Endothelial cell of umbilical vein (primary cell): ENCODE measurements at regions not wholly inside any gene's neighbourhood (a gene's known extent, or its start where the extent isn't known, plus 50 kb on each side); places are given as distances from the start of the nearest gene placed in this dataset.

Experiments used
- BruUV-seq: library from RNA; stranded (reverse); fragments of 400-500 nt; replicated peaks from 2 replicates; lab custom pipeline; 2021; lab: Mats Ljungman, UMichigan
- CTCF ChIA-PET: fragments of 300-600, 350-600 bp; sonication (Branson Sonifier 250); formaldehyde crosslinking; loops from one replicate; lab custom pipeline; 2021; ENCODE audit warnings: antibody characterized with exemption, inconsistent platforms; lab: Charles Lee
- POLR2A ChIA-PET: fragments of 300-600, 350-600 bp; sonication (Branson Sonifier 250); formaldehyde crosslinking; loops from one replicate; lab custom pipeline; 2021; ENCODE audit warnings: antibody characterized with exemption, inconsistent platforms; lab: Charles Lee
- DNase-seq: peaks from one replicate; pipeline ENCODE4 v3.0.0-alpha.2; 2011; ENCODE audit warnings: low read depth, low spot score
- FAIRE-seq: peaks from 2 replicates; lab custom pipeline; 2011; peaks lifted over from hg19 to GRCh38; lab: Jason Lieb, UNC
- H2AFZ ChIP-seq: 2 replicates; pipeline ENCODE4 v1.6.0; 2012; ENCODE audit warnings: low read depth, low read length, control low read depth, inconsistent platforms
- H3K27ac ChIP-seq: 2 replicates; pipeline ENCODE4 v1.5.1; 2011; ENCODE audit warnings: low read depth, mild to moderate bottlenecking, control low read depth, low read length, moderate library complexity; ENCODE audit not compliant: insufficient read depth
- H3K27me3 ChIP-seq, 2 experiments: 2 replicates each; pipeline versions ENCODE4 v1.6.0 to v1.6.1; 2011; ENCODE audit warnings: low read length in 2 of 2, mixed read lengths in 1 of 2; ENCODE audit not compliant: control insufficient read depth in 2 of 2, insufficient read depth in 2 of 2
- H3K36me3 ChIP-seq, 2 experiments: 2 replicates in 1 of 2; 3 replicates in 1 of 2; pipeline ENCODE4 v1.5.1; 2011; ENCODE audit warnings: low read length in 2 of 2, mild to moderate bottlenecking in 1 of 2, moderate library complexity in 1 of 2; ENCODE audit not compliant: control insufficient read depth in 2 of 2, insufficient read depth in 2 of 2; ENCODE audit errors: extremely low read depth in 1 of 2
- H3K4me1 ChIP-seq: 3 replicates; pipeline ENCODE4 v1.5.1; 2011; ENCODE audit warnings: mild to moderate bottlenecking, low read length; ENCODE audit not compliant: control insufficient read depth, insufficient read depth; ENCODE audit errors: extremely low read depth
- H3K4me2 ChIP-seq: 2 replicates; pipeline ENCODE4 v1.6.1; 2011; ENCODE audit warnings: low read length, control low read depth, mixed read lengths; ENCODE audit not compliant: insufficient read depth
- H3K4me3 ChIP-seq, 3 experiments: fragments of 200-600 bp in 1 of 3; sonication (generic), shearing (Covaris generic) in 1 of 3; replicated peaks in 1 of 3; 2 replicates each; pipeline ENCODE4 v1.5.1; 2011 to 2016; ENCODE audit warnings: control low read depth in 3 of 3, low read length in 3 of 3, mild to moderate bottlenecking in 2 of 3, inconsistent platforms in 1 of 3, low read depth in 1 of 3, moderate library complexity in 1 of 3; ENCODE audit not compliant: insufficient read depth in 1 of 3
- H3K79me2 ChIP-seq: 2 replicates; pipeline ENCODE4 v1.6.0; 2012; ENCODE audit warnings: low read length, inconsistent platforms; ENCODE audit not compliant: control insufficient read depth, insufficient read depth
- H3K9ac ChIP-seq: replicated peaks from 2 replicates; pipeline ENCODE3; 2011; ENCODE audit warnings: low read length, control low read depth; ENCODE audit not compliant: insufficient read depth; ENCODE audit errors: extremely low read depth
- H3K9me1 ChIP-seq: replicated peaks from 3 replicates; pipeline ENCODE4 v1.6.0; 2011; ENCODE audit warnings: mild to moderate bottlenecking, low read length; ENCODE audit not compliant: control insufficient read depth, insufficient read depth; ENCODE audit errors: extremely low read depth
- H3K9me3 ChIP-seq: replicated peaks from 2 replicates; pipeline ENCODE4 v1.5.1; 2012; ENCODE audit warnings: low read length, inconsistent platforms; ENCODE audit not compliant: control insufficient read depth, insufficient read depth
- H4K20me1 ChIP-seq: replicated peaks from 2 replicates; pipeline ENCODE3; 2011; ENCODE audit warnings: mild to moderate bottlenecking, low read length; ENCODE audit not compliant: control insufficient read depth, insufficient read depth; ENCODE audit errors: extremely low read depth
- EZH2 ChIP-seq: IDR thresholded peaks from 2 replicates; pipeline ENCODE4 v1.6.1; 2012; ENCODE audit warnings: borderline replicate concordance, low read depth, mild to moderate bottlenecking, moderate library complexity, low read length, inconsistent platforms; ENCODE audit not compliant: severe bottlenecking
- GATA2 ChIP-seq: IDR thresholded peaks from 2 replicates; pipeline ENCODE4 v1.7.0; 2011; ENCODE audit warnings: low read depth, mild to moderate bottlenecking, moderate library complexity, mixed read lengths, low read length; ENCODE audit not compliant: insufficient read length, insufficient read depth
- JUN ChIP-seq: IDR thresholded peaks from 2 replicates; pipeline ENCODE4 v1.6.1; 2011; ENCODE audit warnings: borderline replicate concordance, low read depth; ENCODE audit not compliant: insufficient read length, insufficient read depth
- MYC ChIP-seq: IDR thresholded peaks from one replicate; pipeline ENCODE4 v1.6.1; 2011; ENCODE audit warnings: mild to moderate bottlenecking, low read depth, low read length
- POLR2AphosphoS5 ChIP-seq: IDR thresholded peaks from 2 replicates; pipeline ENCODE4 v1.6.1; 2012; ENCODE audit warnings: low read depth, mild to moderate bottlenecking, control low read depth, low read length, moderate library complexity; ENCODE audit not compliant: insufficient read depth
- dilution Hi-C: fragments of 300-500 bp; cut with MboI; formaldehyde crosslinking; loops from one replicate; pipeline ENCODE4 v1.15.0; 2019; ENCODE audit warnings: low sequenced_read_pairs; ENCODE audit not compliant: extremely low pct_ligation_motif_present
- intact Hi-C: fragments of 100-400 bp; cut with micrococcal nuclease; formaldehyde crosslinking; loops from one replicate; pipeline ENCODE4 v1.10.0; 2022
- TF ChIP-seq, protein P1 (sequence below): IDR thresholded peaks from 2 replicates; pipeline ENCODE4 v1.6.1; 2011; ENCODE audit not compliant: insufficient read depth, insufficient read length

DNA sequence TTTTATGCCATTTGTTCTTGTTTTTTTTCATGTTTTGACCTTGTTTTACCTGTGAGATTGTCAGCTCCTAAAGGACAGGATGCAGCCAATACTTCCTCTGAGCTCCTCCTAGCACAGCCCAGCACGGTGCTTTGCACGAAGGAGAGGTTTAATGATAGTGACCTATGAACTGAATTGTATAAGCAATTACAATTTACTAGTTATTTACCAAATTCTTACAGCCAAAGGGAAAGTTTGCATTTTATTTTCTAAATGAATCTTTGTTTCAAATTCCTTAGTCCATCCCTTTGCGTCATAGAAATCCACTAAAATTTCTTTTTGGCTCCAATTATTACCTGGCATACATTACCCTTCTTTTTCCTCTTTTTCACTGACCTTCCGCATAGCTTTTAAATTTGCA lies 326.1 kb downstream of the TDRD15 start:
- no peaks in the 10 kb centered on the region for H3K36me3 ChIP-seq
- ChIA-PET POLR2A (no interaction called here), CTCF (no interaction called here)
- no peak for TF ChIP-seq POLR2AphosphoS5
- TF ChIP-seq GATA2 = no peak
- no peak for DNase-seq
- H4K20me1 ChIP-seq = no peaks in the 10 kb centered on the region
- intact Hi-C loops = no loop called here
- no peaks in the 10 kb centered on the region for H3K9me1 ChIP-seq
- H3K79me2 ChIP-seq = no peaks in the 10 kb centered on the region
- no peak overlapping the region for H3K4me3 ChIP-seq
- no peaks in the 10 kb centered on the region for H3K4me1 ChIP-seq
- H2AFZ ChIP-seq = no peak overlapping the region
- H3K4me2 ChIP-seq = no peak overlapping the region
- peaks cover 2% of the 10 kb centered on the region for H3K9me3 ChIP-seq
- no peak overlapping the region for H3K27ac ChIP-seq
- H3K27me3 ChIP-seq = no peaks in the 10 kb centered on the region
- no TSS peak for BruUV-seq
- FAIRE-seq = no peak
- dilution Hi-C loops = no loop called here
- H3K9ac ChIP-seq = no peak overlapping the region

DNA sequence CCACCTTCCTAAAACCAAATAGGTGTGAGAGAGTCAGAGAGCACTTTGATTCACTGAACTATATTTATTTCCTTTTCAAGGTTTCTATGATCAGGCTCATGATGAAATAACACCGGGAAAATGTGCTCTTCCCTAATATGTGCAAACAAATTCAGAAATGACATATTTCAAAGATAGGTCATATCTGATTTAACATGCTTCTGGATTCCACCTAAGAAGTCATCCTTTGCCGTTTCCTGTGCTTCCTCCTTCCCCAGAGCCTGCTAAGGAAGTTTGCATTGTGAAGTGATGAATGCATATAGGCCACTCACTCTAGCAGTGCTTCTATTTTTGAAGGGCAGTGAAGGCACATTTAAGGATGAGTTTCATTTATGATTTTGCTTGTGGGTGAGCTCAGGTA lies 327.6 kb downstream of the TDRD15 start:
- Histone ChIP-seq H3K4me3 (no peak overlapping the region), H3K4me2 (no peak overlapping the region), H3K27me3 (no peaks in the 10 kb centered on the region), H3K9ac (no peak overlapping the region), H2AFZ (no peak overlapping the region), H3K36me3 (no peaks in the 10 kb centered on the region), H3K27ac (no peak overlapping the region), H3K9me3 (peaks cover 2% of the 10 kb centered on the region), H4K20me1 (no peaks in the 10 kb centered on the region), H3K9me1 (no peaks in the 10 kb centered on the region), H3K4me1 (no peaks in the 10 kb centered on the region), H3K79me2 (no peaks in the 10 kb centered on the region)
- intact Hi-C loops = no loop called here
- DNase-seq = no peak
- BruUV-seq = no TSS peak
- TF ChIP-seq JUN (no peak), MYC (no peak), POLR2AphosphoS5 (no peak), GATA2 (no peak), EZH2 (no peak)
- TF ChIP-seq, protein P1, sequence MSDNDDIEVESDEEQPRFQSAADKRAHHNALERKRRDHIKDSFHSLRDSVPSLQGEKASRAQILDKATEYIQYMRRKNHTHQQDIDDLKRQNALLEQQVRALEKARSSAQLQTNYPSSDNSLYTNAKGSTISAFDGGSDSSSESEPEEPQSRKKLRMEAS = no peak
- CTCF ChIA-PET = no interaction called here
- FAIRE-seq = no peak
- dilution Hi-C loops = no loop called here
- POLR2A ChIA-PET = no interaction called here
